ENCODE measurements at regions not wholly inside any gene's neighbourhood (a gene's known extent, or its start where the extent isn't known, plus 50 kb on each side); places are given as distances from the start of the nearest gene placed in this dataset.
"Not testable (repeated sequence)": the region's sequence is repeated elsewhere in the genome, so short reads cannot be mapped to it uniquely, and the experiment has no call there.

DNA sequence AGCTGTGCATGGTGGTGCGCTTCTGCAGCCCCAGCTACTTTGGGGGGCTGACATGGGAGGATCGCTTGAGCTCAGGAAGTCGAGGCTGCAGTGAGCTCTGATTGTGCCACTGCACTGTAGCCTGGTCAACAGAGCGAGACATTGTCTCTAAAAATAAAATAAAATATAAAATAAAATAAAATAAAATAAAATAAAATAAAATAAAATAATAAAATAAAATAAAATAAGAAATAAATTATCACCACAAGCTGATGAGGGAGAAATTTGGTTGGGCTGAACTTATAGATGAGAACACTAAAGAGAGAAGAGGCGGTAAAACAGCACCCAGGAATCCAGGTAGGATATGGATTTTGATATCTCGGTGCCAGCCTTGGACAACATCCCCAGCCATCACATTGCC is 933.7 kb downstream of the NLGN4X start:
- DNase-seq (ENCODE audit: low read depth, low spot score) = no peak
- no peak for TF ChIP-seq CTCF (conservative IDR thresholded peaks at IDR 0.05)
- no peak overlapping the region for H3K27ac Mint-ChIP-seq (ENCODE audit: unreplicated experiment)
- no peak overlapping the region for H3K4me3 Mint-ChIP-seq
- H3K36me3 Mint-ChIP-seq (ENCODE audit: low read depth) = no peaks in the 10 kb centered on the region
- no peaks in the 10 kb centered on the region for H3K4me1 Mint-ChIP-seq
- peaks cover 3% of the 10 kb centered on the region for H3K9me3 Mint-ChIP-seq
- H3K27me3 Mint-ChIP-seq (ENCODE audit: low read depth) = no peaks in the 10 kb centered on the region

DNA sequence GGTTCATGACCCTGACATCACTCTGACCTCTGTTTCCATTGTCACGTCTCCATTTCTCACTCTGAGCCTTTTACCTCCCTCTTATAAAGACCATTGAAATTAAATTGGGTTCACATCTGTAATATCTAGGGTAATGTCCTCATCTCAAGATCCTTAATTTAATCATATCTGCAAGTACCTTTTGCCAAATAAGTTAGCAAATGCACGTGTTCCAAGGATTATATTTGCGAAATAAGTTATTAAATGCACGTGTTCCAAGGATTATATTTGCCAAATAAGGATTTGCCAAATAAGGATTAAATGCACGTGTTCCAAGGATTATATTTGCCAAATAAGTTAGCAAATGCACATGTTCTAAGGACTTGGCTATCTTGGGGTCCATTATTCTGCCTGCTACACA is 938.0 kb downstream of the NLGN4X start:
- peaks cover 11% of the 10 kb centered on the region for H3K9me3 Mint-ChIP-seq
- DNase-seq (ENCODE audit: low read depth, low spot score) = no peak
- no peaks in the 10 kb centered on the region for H3K4me1 Mint-ChIP-seq
- no peaks in the 10 kb centered on the region for H3K36me3 Mint-ChIP-seq (ENCODE audit: low read depth)
- no peaks in the 10 kb centered on the region for H3K27me3 Mint-ChIP-seq (ENCODE audit: low read depth)
- no peak overlapping the region for H3K27ac Mint-ChIP-seq (ENCODE audit: unreplicated experiment)
- no peak overlapping the region for H3K4me3 Mint-ChIP-seq
- TF ChIP-seq CTCF (conservative IDR thresholded peaks at IDR 0.05) = no peak

- peaks cover 11% of the 10 kb centered on the region for H3K9me3 Mint-ChIP-seq
- not testable (repeated sequence) for H3K27me3 Mint-ChIP-seq (ENCODE audit: low read depth); H3K4me1 Mint-ChIP-seq; H3K27ac Mint-ChIP-seq (ENCODE audit: unreplicated experiment); H3K36me3 Mint-ChIP-seq (ENCODE audit: low read depth); H3K4me3 Mint-ChIP-seq; DNase-seq (ENCODE audit: low read depth, low spot score)
Observed at GRCh38 chrX:5289949-5290348, 938.7 kb downstream of the NLGN4X start.

- no peak for DNase-seq (ENCODE audit: low read depth, low spot score)
- Mint-ChIP-seq H3K4me3 (no peak overlapping the region), H3K4me1 (no peaks in the 10 kb centered on the region), H3K9me3 (peaks cover 10% of the 10 kb centered on the region), H3K27ac (ENCODE audit: unreplicated experiment) (no peak overlapping the region), H3K27me3 (ENCODE audit: low read depth) (no peaks in the 10 kb centered on the region), H3K36me3 (ENCODE audit: low read depth) (no peaks in the 10 kb centered on the region)
- TF ChIP-seq CTCF (conservative IDR thresholded peaks at IDR 0.05) = no peak
Observed at GRCh38 chrX:5278908-5279307, 949.8 kb downstream of the NLGN4X start.

GRCh38 chrX:5265324-5265850 is 963.3 kb downstream of the NLGN4X start:
- Mint-ChIP-seq H3K9me3 (no peaks in the 10 kb centered on the region), H3K27me3 (ENCODE audit: low read depth) (no peaks in the 10 kb centered on the region)

DNA sequence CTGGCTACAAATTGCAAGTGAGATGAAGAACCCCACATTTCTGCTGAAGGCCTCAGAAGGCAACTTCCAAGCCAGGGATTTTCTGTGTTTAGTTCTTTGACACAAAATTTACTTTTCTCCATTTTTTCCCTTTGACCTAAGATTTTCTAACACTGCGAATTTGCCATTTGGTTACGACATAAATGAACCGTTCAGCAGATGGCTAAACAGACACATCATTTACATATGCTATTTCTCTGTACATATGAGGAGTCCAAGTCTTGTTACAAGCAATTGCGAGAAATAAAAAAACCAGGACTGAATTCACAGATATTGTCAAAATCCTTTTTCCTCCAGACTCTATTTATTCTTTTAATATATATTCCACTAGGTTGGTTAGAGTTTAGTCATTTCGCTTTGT is 978.6 kb downstream of the NLGN4X start:
- H3K9me3 Mint-ChIP-seq = no peaks in the 10 kb centered on the region
- H3K4me1 Mint-ChIP-seq = no peaks in the 10 kb centered on the region
- H3K36me3 Mint-ChIP-seq (ENCODE audit: low read depth) = no peaks in the 10 kb centered on the region

More at GRCh38 chrX:5265324-5265850, 963.3 kb downstream of the NLGN4X start:
- no peak overlapping the region for H3K27ac Mint-ChIP-seq (ENCODE audit: unreplicated experiment)
- DNase-seq (ENCODE audit: low read depth, low spot score) = no peak
- TF ChIP-seq CTCF (conservative IDR thresholded peaks at IDR 0.05) = no peak
- H3K4me3 Mint-ChIP-seq = no peak overlapping the region
- H3K4me1 Mint-ChIP-seq = no peaks in the 10 kb centered on the region
- H3K36me3 Mint-ChIP-seq (ENCODE audit: low read depth) = no peaks in the 10 kb centered on the region

More for the DNA sequence above, 978.6 kb downstream of the NLGN4X start:
- H3K27me3 Mint-ChIP-seq (ENCODE audit: low read depth) = peaks cover 4% of the 10 kb centered on the region
- TF ChIP-seq CTCF (conservative IDR thresholded peaks at IDR 0.05) = no peak
- no peak for DNase-seq (ENCODE audit: low read depth, low spot score)
- H3K27ac Mint-ChIP-seq (ENCODE audit: unreplicated experiment) = no peak overlapping the region
- H3K4me3 Mint-ChIP-seq = no peak overlapping the region

Measured in neural crest cell (in vitro differentiated cells).